ENCODE measurements at regions not wholly inside any gene's neighbourhood (a gene's known extent, or its start where the extent isn't known, plus 50 kb on each side); places are given as distances from the start of the nearest gene placed in this dataset.

GRCh38 chr3:124306665-124307064 lies 314.7 kb upstream of the ROPN1 start:
- TF ChIP-seq, protein P1, sequence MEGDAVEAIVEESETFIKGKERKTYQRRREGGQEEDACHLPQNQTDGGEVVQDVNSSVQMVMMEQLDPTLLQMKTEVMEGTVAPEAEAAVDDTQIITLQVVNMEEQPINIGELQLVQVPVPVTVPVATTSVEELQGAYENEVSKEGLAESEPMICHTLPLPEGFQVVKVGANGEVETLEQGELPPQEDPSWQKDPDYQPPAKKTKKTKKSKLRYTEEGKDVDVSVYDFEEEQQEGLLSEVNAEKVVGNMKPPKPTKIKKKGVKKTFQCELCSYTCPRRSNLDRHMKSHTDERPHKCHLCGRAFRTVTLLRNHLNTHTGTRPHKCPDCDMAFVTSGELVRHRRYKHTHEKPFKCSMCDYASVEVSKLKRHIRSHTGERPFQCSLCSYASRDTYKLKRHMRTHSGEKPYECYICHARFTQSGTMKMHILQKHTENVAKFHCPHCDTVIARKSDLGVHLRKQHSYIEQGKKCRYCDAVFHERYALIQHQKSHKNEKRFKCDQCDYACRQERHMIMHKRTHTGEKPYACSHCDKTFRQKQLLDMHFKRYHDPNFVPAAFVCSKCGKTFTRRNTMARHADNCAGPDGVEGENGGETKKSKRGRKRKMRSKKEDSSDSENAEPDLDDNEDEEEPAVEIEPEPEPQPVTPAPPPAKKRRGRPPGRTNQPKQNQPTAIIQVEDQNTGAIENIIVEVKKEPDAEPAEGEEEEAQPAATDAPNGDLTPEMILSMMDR (conservative IDR thresholded peaks at IDR 0.05), result no peak
- no peak for TF ChIP-seq ZFX (IDR thresholded peaks at IDR 0.05)
